ENCODE measurements at regions not wholly inside any gene's neighbourhood (a gene's known extent, or its start where the extent isn't known, plus 50 kb on each side); places are given as distances from the start of the nearest gene placed in this dataset.
"Not testable (repeated sequence)": the region's sequence is repeated elsewhere in the genome, so short reads cannot be mapped to it uniquely, and the experiment has no call there.

GRCh38 chr5:85906460-85906859, 711.3 kb upstream of the COX7C start:
- no peak for DNase-seq

GRCh38 chr5:85910335-85910734, 707.4 kb upstream of the COX7C start:
- DNase-seq = no peak

DNA sequence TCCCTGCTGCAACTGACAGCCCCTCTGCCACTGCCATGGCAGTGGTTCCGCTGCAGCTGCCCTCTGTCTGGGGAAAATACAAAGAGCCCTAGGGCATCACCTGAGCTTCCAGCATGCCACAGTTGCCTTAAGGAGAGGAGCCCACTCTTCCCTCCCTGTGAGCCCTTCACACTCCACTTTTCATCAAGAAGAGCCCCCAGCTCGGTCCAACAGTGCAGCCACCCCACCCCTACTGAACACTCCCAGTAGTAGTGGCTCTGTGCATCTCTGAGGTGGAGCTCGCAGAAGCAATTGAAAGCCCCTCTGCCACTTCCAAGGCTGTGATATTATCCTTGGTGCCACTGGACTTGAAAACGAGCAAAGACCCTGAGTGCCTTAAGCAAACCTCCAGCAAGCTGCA, 696.8 kb upstream of the COX7C start:
- DNase-seq = no peak

DNA sequence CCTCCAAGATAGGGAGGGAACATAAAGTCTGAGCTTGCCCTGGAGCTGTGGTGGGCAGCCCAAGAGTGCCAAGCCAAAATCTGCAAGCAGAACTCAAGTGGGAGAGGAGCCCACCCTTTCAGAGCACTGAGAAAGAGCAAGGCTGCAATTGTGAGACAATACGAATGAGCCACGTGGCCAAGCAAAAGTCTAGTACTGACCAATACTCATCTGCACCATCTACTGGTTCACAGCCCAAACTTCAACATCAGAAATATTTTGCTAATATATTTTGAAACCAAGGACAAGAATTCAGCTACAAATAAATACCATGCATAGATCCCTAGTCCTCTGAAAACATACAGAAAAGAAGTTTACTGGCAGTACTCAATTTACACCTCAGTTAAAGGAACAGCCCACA, 696.2 kb upstream of the COX7C start:
- DNase-seq = no peak

GRCh38 chr5:85927632-85928031, 690.1 kb upstream of the COX7C start:
- no peak for DNase-seq

- no peak for DNase-seq
Measured at GRCh38 chr5:85929713-85930112, 688.0 kb upstream of the COX7C start.

DNA sequence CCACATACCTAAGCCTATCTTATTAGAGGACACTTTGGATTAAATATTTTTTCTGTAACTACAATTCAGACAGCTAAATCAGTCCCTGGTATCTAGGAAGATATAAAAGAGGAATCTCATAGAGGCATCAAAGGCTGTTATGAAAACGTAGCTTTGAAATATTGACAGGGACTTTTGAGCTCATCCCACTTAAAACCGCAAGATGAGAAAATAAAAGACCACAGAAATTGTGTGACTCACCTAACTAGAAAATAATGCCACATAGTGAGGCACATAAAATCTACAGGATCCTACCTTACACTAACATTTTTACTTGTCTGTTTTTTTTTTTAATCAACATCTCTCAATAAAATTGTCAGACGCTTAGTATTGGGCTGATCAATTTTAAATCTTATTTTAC, 686.5 kb upstream of the COX7C start:
- DNase-seq = no peak

DNA sequence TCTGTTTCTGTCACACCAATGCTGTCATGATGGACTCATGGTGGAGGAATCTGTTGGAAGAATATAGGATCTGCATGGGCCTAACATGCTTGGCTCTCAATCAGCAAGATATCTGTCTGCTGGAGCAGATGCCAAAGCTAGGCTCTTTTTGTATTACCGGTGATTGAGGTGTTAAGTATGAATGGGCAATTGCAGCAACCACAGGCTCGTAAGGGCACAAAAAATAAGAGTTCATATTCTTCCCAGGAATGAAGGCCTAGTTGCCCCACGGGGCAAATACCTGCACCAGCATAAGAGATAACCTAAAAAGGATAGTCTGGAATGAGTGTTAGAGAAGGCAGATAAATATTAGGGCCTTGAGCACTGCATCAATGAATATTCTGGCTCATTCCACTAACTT, 679.5 kb upstream of the COX7C start:
- no peak for DNase-seq

GRCh38 chr5:85951707-85952210, 666.0 kb upstream of the COX7C start:
- no peak for DNase-seq

DNA sequence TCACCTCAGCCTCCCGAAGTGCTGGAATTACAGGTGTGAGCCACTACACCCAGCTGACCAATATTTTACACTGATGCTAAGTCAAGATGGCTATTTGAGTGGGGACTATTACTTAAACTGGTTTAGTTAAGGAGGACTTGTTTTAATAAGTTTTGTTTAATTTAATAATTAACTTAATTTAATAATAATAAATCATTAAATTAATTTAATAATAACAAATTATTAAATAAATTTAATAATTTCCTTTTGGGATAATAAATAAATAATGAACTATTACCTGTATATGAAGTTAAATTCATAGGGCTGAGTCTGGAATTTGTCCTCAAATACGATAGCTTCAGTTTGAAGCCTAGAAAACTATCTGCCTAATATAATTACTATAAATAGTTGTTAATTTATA, 665.1 kb upstream of the COX7C start:
- DNase-seq = no peak

- DNase-seq = no peak
Measured at GRCh38 chr5:85967681-85968080, 650.1 kb upstream of the COX7C start.

DNA sequence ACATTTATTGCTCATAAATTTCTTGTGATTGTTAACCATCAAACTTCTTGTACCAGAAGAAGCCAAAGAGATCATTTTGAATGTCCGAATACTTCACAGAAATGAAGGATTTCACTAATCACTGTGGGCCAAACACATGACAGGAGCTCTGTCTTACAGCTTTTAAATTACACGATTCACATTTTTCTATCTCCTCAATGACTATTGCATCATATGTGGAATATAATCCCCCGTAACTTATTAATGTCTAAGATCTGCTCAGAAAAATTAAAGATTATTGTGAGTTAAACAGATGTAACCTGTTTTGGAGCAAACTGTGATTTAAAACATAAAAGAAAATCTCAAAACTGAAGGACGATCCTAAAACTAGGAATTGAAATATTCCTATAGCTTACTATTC, 645.2 kb upstream of the COX7C start:
- DNase-seq = no peak

DNA sequence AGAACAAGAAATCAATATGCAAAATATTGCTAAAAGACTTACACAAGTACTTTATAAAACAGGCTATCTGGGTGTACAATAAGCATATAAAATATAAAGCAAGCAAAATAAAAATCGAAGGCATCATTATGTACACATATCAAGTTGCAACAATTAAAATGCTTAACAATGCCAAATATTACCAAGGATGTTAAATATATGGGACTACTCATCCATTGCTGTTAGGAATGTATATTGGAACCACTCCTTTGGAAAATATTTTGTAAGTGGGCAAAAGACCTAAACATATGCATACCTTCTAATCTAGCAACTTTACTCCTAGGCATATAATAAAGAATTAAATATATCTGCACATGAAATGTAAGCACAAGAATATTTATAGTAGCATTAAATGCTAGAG, 632.6 kb upstream of the COX7C start:
- no peak for DNase-seq

- DNase-seq = no peak
Measured at GRCh38 chr5:85990998-85991397, 626.7 kb upstream of the COX7C start.

GRCh38 chr5:85994653-85995052, 623.1 kb upstream of the COX7C start:
- DNase-seq = not testable (repeated sequence)

DNA sequence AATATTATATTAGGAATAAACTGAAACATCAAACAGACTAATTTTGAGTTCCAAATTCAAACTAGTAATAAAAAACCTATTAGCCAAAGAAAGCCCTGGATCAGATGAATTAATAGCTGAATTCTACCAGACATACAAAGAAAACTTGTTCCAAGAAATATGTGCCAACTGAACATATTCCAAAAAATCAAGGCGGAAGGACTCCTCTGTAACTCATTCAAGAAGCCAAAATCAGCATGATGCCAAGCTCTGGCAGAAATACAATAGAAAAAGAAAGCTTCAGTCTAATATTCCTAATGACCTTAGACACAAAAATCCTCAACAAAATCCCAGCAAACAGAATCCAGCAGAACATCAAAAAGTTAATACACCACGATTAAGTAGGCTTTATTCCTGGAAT, 619.1 kb upstream of the COX7C start:
- no peak for DNase-seq

DNA sequence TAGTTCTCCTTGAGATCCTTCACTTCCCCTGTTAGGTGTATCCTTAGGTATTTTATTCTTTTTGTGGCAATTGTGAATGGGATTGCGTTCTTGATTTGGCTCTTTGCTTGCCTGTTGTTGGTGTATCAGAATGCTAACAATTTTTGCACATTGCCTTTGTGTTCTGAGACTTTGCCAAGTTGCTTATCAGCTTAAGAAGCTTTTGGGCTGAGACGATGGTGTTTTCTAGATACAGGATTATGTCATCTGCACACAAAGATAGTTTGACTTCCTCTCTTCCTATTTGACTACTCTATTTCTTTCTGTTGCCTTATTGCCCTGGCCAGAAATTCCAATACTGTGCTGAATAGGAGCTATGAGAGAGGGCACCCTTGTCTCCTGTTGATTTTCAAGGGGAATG, 609.4 kb upstream of the COX7C start:
- no peak for DNase-seq

DNA sequence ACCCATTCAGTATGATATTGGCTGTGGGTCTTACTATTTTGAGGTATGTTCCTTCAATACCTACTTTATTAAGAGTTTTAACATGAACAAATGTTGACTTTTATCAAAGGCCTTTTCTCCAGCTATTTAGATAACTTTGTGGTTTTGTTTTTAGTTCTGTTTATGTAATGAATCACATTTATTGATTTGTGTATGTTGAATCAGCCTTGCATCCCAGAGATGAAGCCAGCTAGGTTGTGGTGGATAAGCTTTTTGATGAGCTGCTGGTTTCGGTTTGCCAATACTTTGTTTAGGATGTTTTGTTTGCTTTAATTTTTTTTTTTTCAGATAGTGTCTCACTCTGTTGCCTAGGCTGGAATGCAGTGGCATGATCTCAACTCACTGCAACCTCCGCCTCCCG, 609.0 kb upstream of the COX7C start:
- no peak for DNase-seq

DNA sequence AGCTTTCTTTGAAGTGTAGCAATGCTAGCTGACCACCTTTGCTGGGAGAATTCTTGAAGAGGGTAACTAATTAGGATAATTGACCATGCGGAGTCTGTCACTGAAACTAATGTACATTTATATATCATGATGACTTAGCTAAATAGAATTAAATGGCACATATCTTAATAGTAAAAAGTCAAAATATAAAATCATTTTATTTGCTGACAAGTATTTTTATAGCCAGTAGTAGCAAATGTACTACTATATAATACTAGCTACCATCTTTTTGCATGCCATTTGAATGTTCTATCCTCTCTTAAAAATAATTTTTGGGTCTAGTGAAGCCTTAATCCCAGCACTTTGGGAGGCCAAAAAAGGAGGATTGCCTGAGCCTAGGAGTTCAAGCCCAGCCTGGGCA, 605.8 kb upstream of the COX7C start:
- DNase-seq = no peak

DNA sequence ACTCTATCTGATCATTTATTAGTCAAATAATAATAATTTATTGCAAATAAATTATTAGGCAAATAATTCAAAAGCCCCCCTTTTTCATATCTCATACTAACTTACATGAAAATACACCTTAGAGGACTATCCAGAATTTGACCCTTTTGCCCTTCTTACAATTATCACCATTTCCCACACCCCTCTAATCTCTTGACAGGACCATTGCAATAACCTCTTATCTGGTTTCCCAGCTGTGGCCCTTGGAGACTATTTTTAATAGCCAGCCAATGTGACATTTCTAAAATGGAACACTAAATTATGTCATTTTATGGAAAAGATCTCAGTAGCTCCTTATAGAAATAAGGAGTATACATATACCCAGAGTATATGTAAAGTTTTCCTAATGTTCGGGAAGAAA, 588.4 kb upstream of the COX7C start:
- no peak for DNase-seq

DNA sequence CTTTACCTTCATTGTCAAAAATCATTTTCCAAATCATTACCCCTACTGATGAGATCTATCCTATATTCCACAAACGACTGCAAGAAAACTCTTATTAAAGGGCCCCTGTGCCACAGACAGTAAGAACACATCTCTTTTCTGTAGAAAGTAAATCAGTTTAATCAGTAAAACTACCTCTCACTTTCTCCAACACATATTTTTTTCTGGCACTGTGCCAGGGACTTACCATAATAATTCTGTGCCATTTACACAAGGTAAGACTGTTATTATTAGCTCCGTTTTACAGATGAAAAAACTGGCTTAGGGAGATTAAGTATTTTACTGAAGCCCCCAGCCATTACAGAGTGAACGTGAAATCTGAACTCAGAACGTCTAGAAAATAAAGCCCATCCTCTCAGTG, 587.0 kb upstream of the COX7C start:
- no peak for DNase-seq

DNA sequence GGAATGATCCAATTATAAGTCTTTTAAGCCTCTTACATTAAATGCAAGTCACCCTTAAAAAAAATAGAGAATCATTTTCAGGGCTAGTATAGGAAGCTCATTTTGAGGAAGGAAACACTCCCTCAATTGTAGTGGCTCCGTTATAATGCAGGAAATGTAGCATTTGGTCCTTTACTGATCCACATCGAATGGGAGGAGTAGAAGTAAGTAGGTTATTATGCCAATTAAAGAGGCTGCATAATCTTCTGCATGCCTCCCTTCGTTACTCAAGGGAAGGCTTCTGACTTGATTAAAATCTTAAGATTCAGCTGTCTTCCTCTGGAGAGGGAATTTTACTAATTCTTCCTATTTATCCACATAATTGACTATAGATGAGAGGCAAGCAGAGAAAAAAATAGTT, 579.2 kb upstream of the COX7C start:
- DNase-seq = no peak

DNA sequence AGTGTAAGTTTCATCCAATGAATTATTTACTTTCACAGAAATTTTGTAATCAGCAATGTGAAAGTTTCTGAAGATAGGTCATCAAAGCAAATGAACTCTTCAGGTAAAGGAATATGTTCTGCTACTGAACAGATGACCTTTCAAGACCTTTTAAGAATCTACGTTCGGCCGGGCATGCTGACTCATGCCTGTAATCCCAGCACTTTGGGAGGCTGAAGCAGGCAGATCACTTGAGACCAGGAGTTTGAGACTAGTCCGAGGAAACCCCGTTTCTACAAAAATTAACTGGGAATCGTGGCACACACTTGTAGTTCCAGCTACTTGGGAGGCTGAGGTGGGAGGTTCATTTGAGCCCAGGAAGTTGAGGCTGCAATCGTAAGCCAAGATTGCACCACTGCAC, 578.4 kb upstream of the COX7C start:
- no peak for DNase-seq

DNA sequence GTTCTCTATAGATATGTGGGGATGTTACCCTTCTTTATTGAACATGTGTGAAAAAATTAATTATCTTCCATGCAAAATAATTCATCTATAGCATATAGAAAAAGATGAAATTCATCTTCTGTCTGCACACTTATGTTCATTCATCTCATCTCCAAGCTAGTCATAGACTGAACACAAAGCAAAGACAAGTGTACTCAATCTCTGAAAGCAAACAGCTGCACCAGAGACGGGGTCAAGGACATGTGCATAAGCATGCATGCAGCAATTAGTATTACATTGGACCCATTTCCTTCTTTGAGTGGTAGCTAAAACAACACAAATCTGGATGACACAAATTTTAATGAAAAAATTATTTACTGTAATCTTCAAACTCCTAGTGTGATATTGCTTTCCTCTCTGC, 547.0 kb upstream of the COX7C start:
- DNase-seq = no peak

- DNase-seq = no peak
Measured at GRCh38 chr5:86074297-86074696, 543.4 kb upstream of the COX7C start.

DNA sequence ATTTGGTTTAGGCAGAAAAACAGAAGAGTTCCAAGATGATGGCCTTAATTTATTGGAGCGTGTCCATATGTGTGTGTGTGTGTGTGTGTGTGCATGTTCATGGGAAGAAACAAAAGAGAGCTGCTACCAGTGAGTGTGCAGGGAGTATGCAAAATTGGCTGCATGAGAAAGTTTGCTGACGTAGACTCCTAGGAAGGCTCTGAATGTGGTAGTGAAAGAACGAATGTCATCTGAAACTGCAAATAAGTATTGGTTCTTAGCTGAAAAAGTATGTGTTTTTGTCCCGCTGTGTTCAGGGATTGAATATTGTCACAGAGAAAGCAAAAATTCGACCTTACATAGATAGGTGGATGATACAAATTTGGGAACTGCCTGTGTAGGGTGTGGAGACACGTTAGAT, 542.6 kb upstream of the COX7C start:
- DNase-seq = no peak

Measured in suppressor macrophage treated with lipopolysaccharide for 1 hour (primary cell).